Hippocampal formation (tissue), 2 donors: ENCODE measurements at regions not wholly inside any gene's neighbourhood (a gene's known extent, or its start where the extent isn't known, plus 50 kb on each side); places are given as distances from the start of the nearest gene placed in this dataset.
"Not testable (repeated sequence)": the region's sequence is repeated elsewhere in the genome, so short reads cannot be mapped to it uniquely, and the experiment has no call there.

Source experiments
- DNase-seq, 2 donors: peaks; one replicate each; lab custom pipeline; 2025; lab: John Stamatoyannopoulos, UW

DNA sequence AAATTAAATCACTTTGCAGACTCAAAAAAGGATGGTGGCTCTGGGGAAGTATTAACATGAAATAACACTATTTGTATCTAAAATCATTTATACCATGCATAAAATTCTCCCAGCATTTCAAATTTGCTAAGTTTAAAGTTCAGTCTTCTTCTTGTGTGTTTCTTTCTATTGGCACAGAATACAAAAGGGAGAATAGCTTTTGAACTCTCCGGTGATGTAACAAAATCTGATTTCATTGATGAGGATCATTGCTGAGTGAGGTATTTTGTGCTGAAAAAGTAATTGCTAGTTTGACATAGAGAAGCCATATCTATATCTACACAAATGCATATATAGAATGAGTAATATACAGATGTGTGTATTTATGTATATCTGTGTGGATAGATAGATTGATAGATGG is 174.8 kb downstream of the LACC1 start:
- no peak for DNase-seq

DNA sequence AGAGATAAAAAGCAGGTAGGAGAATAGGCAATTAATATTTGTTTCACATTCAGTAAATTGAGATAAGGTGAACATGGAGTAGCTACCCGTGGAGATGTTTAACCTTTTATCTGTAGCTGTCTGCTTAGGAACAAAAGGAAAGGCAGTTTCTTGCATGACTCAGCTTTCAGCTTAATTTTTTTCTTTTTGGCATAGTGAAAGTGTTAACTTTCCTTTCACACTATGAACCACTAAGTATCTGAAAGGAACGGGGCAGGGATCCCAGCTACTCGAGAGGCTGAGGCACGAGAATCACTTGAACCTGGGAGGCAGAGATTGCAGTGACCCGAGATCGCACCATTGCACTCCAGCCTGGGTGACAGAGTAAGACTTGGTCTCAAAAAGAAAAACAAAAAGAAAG is 176.0 kb downstream of the LACC1 start:
- not testable (repeated sequence) for DNase-seq

DNA sequence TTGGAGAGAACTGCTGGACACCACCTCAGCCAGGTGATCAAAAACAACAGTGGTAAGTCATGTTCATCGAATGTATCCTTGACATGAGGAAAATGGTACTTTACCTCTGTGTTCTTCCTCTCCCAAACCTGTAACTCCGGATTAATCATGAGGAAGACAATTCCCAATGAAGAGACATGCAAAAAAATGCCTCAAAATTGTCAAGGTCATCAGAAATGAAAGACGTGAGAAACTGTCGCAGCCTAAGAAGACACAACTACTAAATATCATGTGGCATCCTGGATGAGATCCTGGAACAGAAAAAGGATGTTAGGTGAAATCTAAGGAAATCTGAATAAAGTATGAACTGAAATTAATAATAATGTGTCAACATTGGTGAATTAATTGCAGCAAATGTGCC is 178.4 kb downstream of the LACC1 start:
- DNase-seq: no peak

DNA sequence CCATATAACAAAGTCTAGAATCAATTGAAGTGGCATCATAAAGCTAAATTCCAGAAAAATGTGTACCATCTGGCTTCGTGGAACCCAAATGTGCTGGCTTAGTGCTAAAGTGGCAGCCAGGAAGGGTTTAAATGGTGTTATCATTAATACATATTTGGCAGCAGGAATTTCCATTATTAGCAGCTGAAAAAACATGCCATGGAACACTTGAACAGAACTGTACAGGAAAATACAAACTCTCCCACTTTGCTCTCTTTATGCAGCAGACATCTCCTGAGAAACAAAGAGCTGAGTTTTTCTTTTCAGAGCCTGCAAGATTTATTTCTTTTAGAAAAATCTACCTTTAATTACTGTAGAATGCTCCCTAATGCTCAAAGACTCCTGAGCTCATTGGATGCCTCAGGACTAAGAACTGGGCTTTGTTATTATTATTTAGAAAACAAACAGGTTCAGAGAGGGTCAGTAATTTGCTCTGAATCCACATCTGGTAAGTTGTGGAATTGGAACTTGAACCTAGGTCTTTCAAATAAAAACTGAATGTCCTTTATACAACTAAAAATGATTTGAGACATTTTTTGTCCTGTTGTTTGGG is 179.0 kb downstream of the LACC1 start:
- DNase-seq: no peak

DNA sequence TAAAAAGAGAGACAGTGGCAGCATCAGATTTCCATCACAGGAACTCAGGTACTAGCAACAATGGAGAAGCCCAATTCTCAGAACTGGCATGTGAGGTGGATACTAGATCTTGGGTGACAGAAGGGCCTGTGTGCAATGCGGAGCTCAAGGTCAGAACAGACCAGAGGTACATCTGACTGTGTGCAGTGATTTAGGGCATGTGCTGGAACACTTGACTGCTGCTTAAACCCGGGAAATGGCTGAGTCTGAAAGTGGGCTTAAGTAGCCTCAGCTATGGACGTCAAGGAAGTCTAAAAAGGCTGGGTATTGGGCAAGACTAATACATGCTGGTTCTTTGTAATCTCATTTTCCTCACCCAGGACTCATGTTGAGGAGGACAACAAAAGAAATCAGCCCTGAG is 182.2 kb downstream of the LACC1 start:
- DNase-seq: no peak

DNA sequence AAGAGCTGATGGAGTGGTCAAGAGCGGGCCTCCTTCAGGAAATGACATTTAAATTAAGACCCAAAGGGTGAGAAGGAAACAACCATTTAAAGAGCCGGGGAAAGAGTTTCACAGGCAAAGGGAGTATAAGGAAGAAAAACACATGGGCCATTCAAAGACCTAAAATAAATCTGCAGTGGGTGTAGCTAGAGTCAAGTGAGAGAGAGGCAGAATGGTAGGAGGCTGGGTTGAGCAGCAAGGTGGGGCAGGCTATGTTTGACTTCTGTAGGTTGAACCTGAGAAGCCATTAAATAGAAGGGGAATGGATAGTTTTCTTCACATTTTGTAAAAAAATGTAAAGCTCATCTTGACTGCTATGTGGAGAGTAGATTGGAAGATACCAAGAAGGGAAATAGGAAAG is 183.8 kb downstream of the LACC1 start:
- no peak for DNase-seq

DNA sequence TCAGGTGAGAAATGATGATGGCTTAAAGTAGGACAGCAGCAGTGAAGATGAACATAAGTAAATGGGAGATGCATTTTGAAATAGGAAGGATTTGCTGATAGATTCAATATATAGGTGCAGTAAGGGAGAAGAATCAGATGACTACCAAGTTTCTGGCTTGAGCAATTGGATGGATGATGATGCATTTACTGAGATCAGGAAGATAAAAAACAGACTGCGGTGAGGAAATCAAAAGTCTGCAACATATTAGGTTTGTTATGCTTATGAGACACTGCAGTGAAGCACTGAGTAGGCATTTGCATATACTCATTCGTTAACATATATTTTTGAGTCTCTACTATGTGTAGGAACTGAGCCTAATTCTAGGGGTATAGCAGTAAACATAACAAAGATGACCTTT is 184.2 kb downstream of the LACC1 start:
- DNase-seq: no peak

DNA sequence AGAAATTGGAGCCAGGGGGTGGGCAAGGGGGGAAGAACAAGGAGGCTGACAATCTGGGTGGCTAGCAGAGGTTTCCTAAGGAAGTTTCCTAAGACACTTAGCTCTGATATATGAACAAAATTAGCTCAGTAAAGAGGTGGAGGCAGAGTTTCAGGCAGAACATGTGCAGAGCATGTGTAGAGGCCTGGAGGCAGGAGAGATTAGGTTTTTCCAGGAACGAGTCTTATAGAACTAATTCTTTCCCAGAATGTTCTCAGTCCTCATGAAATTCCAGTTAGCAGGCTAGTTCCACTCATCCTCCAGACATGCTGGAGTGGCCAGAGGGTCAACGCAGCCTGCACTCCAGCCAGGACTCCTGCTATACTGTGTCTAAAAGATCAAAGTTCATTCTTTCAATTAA is 184.7 kb downstream of the LACC1 start:
- no peak for DNase-seq

DNA sequence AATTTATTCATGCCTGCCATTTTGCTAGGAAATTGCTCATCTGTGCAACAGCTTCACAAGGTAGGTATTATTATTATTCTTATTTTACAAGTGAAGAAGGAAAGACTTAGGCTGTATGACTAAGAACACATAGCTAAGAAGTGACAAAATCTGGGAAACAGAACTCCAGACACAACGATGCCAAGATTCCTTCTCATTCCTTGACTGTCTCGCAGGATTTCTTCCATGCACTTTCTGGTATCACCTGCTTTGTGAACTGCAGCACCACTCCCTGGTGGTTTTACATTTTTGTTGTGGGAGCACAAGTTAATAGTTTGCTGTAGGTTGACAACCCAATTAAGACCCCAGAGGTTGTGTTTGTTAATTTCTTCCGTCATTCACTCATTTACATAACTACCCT is 188.5 kb downstream of the LACC1 start:
- DNase-seq: no peak

DNA sequence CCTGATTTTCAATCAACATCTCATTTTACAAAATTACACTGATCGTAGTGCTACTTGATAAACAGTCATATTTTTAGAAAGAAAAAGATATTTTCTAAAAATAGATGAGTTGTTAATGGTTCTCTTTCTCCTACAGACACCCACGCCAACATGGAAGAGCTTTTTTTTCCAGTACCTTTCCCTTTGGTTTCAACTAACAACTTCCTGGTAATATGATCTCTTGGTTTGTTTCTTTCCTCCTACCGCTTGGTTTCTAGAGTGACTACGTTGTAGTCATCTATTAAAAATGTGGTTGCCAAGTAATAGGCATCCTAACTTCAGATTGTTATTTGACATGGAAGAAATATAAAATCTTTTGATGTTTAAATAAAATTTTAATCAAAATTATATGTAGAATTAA is 189.0 kb downstream of the LACC1 start:
- no peak for DNase-seq

DNA sequence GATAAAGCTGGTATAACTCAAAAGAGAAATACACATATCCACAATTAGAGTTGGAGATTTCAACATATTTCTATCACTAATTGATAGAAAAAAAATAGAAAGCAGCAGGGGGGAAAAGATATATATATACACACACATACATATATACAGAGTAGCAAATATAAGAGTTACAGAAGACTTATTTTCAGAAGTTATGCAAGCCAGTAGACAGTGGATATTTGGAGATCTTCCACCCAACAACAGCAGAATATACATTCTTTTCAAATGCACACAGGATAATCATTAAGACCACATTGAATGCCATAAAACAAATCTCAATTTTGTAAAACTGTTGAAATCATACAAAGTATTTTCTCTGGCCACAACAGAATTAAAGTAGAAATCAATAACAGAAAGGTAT is 192.8 kb downstream of the LACC1 start:
- DNase-seq: no peak

DNA sequence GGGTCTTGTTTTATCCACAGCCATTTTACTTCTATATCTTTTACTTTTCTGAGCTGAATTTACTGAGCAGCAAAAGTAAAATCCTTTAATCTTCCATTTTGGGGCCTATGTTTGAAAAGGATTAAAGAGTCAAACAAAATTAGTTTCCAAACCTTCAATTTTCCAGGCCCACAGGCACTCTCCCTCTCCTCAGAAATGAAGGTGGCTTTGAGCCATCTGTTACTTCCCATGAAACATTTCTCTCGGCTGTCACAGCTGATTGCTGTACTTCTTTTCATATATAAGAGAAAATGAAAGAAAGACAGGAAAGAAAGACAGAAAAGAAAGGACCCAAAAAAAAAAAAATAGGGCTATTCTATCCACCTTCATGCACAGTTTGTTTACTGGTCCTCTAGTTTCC is 194.9 kb downstream of the LACC1 start:
- DNase-seq: no peak

DNA sequence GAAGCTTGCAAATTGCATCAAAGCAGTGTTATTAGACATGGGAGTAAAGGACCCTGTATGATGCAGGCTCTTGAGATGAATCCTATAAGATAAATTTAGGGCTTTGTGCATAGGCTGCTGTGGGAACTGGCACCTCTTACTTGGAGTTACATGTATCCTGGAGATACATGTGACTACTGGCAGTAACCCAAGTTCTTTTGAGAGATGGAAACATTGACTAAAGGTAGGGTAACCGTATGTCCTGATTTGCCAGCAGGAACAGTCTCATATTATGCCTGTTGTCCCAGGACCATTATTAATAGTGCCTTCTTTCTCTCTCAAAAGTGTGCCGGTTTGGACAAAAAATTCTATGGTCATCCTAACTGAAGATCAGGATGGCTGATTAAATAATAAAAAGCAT is 195.4 kb downstream of the LACC1 start:
- DNase-seq: no peak

DNA sequence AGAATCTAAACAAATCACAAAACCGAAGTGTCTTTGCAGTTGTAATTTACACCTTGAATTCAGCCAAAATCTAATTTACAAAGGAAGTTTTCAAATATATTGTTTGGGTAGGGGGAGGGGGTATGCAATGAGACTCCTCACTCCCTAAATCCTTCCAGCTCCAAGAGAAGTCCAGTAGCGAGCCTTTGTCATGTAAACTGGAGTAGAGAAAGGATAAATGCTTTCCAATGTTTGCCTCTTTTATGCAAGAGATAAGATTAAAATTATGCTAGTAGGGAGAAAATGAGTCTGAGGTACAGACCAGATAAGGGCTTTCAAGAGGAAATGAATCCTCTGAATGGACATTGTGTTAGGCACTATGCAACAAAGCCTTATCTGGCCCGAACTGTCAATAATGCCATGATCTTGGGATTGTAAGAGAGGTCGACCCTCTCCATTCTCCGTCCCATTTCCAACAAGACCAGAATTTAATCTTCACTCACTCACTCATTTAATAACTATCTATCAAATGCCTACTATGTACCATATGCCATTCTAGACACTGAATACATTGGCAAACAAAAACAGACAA is 199.2 kb downstream of the LACC1 start:
- no peak for DNase-seq

DNA sequence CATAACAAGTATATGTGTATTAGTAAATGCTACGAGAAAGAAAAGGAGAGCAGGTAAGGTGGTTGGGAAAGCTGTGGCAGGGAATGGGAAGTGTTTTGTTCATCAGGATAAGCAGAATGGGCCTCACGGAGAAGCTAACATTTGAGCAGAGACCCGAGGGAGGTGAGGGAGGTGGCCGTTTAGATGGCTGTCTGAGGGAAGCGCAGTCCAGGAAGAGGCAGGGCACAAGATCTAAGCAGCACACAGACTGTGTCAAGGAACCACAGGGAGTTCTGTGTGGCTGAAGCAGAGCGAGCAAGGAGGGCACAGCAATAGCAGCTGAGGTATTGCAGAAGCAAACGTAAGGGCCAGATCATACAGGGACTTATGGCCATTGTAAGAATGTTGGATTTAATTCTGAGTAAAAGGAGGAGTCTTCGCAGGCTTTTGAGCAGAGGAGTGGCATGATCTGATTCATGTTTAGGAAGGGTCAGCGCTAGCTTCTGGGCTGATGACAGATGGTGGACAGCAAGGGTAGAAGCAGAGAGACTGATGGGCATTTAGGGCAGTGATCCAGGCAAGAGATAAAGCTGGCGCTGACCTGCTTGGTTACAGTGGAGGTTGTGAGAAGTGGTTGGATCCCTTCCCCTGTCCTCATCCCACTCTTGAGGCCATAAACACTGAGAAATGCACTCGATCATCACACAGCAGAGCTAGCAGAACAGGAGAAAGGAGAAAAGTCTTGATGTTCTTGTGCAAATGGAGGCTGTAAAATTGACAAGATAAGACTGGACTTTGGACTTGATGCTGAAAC is 199.9 kb downstream of the LACC1 start:
- DNase-seq: no peak

DNA sequence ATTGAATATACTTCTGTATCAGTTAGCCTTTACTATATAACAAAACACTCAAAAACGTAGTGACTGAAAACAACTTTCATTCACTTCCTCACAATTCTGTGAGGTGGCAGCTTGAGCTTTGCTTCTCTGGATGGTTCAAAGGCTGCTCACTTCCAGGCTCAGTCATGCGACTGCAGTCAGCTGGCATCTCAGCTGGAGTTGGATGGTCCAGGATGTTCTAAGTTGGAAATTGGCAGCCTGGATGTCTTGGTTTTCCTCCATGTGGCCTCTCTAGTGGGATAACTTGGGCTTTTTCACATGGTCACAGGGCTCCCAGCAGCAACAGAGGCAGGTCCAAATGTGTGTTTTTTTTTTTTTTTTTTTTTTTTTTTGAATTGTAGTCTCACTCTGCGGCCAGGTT is 204.4 kb downstream of the LACC1 start:
- no peak for DNase-seq

DNA sequence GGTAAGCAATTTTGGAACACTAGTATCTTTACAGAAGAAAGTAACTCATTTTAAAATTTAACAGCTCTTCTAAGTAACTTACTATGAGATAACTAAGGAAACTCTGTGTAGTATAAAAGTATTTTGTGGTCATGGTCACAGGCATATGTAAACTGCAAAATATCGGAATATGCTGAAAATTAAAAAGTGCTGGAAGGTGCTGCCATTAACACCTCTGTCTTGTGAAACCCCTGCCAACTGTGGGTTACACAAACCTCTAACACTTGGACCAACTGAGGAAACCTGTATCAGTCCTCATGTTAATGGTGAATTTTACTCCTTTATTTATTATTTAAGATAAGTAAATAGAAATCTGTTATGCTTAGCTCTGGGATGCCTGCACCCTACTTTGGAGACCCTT is 206.7 kb downstream of the LACC1 start:
- DNase-seq: no peak

DNA sequence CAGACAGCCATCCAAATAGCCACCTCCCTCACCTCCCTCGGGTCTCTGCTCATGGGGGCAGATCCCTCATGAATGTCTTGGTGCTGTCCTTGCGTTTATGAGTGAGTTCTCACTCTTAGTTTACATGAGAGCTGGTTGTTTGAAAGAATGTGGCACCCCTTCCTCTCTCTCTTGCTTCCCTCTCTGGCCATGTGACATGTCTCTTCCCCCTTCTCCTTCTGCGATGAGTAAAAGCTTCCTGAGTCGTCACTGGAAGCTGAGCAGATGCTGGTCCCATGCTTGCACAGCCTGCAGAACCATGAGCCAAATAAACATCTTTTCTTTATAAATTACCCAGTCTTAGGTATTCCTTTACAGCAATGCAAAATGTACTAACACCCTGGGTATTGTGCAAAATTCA is 208.7 kb downstream of the LACC1 start:
- DNase-seq: no peak

DNA sequence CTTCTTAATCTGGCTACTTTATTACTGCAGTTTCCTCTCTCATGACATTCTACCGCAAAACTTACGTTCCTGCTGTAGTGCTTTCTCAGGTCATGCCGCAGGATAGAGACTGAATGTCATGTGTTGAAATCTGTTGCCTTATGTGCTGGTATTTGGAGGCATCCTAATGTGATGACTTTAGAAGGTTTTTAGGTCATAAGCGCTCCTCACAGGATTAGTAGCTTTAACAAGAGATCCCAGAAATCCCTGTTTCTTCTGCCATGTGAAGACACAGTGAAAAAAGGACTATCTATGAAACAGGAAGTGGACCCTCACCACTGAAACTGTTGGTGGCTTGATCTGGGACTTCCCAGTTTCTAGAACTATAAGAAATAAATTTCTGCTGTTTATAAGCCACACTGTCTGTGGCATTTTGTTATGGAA is 209.3 kb downstream of the LACC1 start:
- DNase-seq: no peak

DNA sequence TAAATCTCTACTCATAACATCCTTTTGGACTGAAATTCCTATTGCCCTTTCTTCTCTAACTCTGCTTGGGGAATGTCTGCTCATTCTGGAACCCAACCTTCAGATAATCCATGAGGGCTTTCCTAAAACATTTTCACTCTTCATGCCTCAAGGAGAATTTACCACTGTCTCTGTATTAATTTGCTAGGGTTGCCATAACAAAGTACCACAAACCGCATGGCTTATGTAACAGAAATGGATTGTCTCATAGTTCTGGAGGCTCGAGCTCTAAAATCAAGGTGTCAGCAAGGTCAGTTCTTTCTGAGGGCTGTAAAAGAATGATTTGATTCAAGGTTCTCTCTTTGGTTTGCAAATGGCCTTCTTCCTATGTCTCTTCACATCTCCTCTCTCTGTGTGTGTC is 209.7 kb downstream of the LACC1 start:
- DNase-seq: no peak

DNA sequence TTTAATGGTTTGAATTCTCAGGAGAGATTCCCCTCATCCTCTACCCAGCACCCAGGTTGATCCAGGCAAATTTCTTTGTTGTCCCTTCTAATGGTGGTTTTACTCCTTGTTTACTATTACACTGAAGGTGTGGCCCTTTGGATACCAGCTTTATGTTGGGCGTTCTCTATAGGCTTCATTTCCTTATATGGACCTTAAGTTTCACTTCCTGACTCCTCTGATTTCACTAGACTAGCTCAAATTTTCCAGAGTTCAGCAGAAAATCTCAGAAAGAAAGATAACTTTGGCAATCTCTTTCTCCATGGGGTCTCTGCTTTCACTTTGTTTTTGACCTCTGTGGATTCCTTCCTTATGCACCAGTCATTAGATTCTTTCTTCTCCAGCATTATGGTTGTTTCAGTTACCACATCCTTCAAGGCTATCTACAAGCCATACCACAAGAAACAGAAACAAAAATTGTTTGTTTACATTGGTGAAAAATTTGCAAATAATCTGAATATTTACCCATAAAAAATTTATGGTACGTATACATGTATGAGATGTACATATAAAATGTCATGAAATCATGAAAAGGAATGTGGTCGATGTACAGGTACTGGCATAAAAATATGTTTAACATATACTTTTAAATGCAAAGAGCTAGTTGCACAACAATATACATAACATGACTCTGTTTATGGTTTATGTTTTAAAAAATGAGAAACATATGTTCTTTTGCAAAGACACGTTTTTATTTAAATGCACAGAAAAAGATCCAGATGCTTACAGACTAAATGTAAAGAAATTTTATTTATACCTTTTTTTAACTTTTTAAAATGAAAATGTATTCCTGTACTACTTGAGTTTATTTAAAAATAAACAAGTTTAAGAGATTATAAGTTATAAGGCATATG is 212.6 kb downstream of the LACC1 start:
- DNase-seq: no peak
